ENCODE measurements at regions not wholly inside any gene's neighbourhood (a gene's known extent, or its start where the extent isn't known, plus 50 kb on each side); places are given as distances from the start of the nearest gene placed in this dataset.

DNA sequence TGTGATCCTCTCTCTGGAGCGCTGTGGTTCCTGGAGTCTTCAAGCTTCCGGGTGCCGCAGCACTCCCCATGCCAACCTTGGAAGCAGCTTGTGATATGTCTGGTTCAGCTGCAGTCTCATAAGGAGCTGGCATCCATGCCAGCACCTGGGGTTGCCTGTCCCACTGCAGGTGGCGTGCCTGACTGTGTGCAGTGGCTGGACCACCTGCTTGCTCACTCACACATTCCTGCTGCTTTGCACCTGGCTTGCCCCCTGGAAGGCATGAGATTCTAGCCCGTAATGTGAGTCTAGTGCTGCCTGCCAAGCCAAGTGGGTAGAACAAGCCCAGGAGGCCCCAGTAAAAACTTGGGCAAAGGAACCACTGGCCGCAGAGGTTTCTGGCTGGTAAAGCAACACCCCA is 687.2 kb upstream of the AADAT start:
- H3K36me3 Mint-ChIP-seq = peaks cover 7% of the 10 kb centered on the region
- no peaks in the 10 kb centered on the region for H3K4me1 Mint-ChIP-seq (ENCODE audit: low read depth in 2 of 2)
- H3K27me3 Mint-ChIP-seq = no peaks in the 10 kb centered on the region
- no peak overlapping the region for H3K4me3 Mint-ChIP-seq
- ATAC-seq (no peak), DNase-seq (ENCODE audit: low spot score) (no peak)
- H3K9me3 Mint-ChIP-seq = peaks cover 29% of the 10 kb centered on the region
- no peak overlapping the region for H3K27ac Mint-ChIP-seq

DNA sequence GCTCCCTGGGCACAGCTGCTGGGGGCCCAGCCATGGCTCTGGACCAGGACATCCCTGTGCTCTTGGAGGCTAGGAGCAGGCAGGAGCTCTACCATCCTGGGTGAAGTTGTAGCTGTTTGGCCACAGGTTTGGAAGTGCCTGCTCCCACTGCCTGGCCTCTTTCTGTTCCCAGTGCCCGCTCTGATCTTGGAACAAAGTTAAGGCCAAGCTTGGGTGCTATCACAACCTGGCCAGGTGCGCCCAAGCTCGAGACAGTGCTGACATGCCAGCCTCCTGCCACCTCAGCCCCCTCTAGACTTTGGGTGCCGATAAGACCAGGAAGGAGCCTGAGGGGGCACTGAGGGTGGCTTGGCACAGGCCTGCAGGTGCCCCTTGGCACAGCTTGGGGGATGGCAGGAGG is 686.1 kb upstream of the AADAT start:
- ATAC-seq = peak in 1 of 2 donors; percentile 43
- Mint-ChIP-seq H3K4me3 (no peak overlapping the region), H3K4me1 (ENCODE audit: low read depth in 2 of 2) (no peaks in the 10 kb centered on the region), H3K36me3 (peaks cover 7% of the 10 kb centered on the region), H3K27me3 (no peaks in the 10 kb centered on the region), H3K27ac (no peak overlapping the region), H3K9me3 (peaks cover 26% of the 10 kb centered on the region)
- DNase-seq (ENCODE audit: low spot score) = no peak

DNA sequence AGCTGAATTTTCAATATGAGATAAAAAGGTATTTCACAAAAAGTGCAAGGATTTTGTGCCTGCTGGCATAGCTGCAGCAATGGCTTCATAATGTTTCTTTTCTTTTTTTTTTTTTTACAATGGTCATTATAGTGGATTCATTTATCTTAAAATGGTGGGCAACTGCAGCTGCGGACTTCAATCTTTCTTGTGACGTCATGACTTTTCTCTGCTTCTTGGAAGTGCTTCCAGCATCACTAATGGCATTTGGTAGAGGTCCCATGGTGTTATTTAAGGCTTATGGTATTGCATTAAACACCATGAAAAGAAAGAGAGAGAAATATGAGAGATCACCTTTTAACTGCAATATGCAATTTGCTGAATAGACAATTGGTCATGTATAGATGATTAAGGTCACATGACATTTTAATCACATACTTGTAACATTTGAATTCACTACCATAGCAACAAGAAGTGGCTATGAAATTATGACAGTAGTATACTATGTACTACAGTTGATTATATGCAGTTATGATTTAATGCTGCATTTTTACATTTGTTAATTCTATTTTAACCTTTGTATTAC is 684.0 kb upstream of the AADAT start:
- H3K4me1 Mint-ChIP-seq (ENCODE audit: low read depth in 2 of 2) = no peaks in the 10 kb centered on the region
- no peaks in the 10 kb centered on the region for H3K27me3 Mint-ChIP-seq
- ATAC-seq (no peak), DNase-seq (ENCODE audit: low spot score) (no peak)
- H3K27ac Mint-ChIP-seq = no peak overlapping the region
- H3K9me3 Mint-ChIP-seq = peaks cover 17% of the 10 kb centered on the region
- no peak overlapping the region for H3K4me3 Mint-ChIP-seq
- H3K36me3 Mint-ChIP-seq = no peaks in the 10 kb centered on the region

DNA sequence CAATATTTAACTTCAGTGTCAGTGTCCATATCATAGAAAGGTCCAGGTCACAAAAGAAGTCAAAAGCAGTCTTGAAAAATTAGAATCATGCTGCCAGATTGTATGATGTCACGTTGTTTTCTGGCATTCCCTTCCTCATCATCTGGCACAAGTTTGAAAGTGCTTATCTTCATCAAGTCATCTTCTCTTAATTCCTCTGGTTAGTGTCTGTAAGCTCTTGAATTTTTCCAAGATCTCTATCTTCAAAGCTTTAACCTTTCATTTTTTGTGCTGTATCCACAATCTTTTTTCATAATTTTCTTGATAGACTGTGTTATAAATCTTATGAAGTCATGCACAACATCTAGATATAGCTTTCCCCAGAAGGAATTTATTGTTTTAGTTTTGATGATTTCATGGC is 682.7 kb upstream of the AADAT start:
- H3K36me3 Mint-ChIP-seq = no peaks in the 10 kb centered on the region

DNA sequence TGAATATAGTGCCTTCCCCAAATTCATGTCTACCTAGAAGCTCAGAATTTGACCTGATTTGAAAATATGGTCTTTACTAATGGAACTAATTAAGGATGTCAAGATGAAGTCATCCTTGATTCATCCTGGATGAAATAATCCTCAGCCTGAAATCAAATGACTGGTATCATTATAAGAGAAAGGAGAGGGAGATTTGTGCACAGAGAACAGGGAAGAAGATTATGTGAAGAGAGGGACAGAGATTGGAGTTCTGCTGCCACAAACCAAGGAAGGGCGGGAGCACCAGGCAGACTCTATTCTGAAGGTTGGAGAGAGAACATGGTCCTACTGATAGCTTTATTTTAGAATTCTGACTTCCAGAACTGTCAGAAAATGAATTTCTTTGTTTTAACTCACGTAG is 680.9 kb upstream of the AADAT start:
- ATAC-seq (no peak), DNase-seq (ENCODE audit: low spot score) (no peak)
- Mint-ChIP-seq H3K27me3 (no peaks in the 10 kb centered on the region), H3K36me3 (no peaks in the 10 kb centered on the region), H3K27ac (no peak overlapping the region), H3K4me3 (no peak overlapping the region), H3K4me1 (ENCODE audit: low read depth in 2 of 2) (no peaks in the 10 kb centered on the region), H3K9me3 (peaks cover 10% of the 10 kb centered on the region)

More for the DNA sequence above, 682.7 kb upstream of the AADAT start:
- Mint-ChIP-seq H3K4me3 (no peak overlapping the region), H3K9me3 (peaks cover 10% of the 10 kb centered on the region), H3K27ac (no peak overlapping the region), H3K4me1 (ENCODE audit: low read depth in 2 of 2) (no peaks in the 10 kb centered on the region), H3K27me3 (no peaks in the 10 kb centered on the region)
- DNase-seq (ENCODE audit: low spot score) = no peak
- ATAC-seq = no peak

DNA sequence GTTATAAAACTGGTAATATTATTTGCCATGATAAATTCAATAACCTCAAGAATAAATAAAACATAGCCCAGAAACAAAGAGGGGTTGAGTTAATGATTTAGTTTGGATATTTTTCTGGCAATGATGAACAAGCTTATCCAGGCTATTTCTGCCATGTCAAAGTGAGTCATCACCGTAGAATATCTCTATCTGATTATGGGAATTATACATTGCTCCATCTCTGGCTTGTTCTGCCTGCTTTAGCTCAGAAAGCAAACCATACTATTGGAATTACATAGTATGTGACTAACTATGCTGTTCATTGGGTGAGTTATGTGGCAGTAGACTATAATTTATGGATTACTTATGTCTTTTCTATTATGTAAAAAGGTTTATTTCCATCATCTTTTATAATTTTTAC is 680.1 kb upstream of the AADAT start:
- ATAC-seq = no peak
- Mint-ChIP-seq H3K4me1 (ENCODE audit: low read depth in 2 of 2) (no peaks in the 10 kb centered on the region), H3K27me3 (no peaks in the 10 kb centered on the region), H3K4me3 (no peak overlapping the region), H3K27ac (no peak overlapping the region), H3K9me3 (peaks cover 7% of the 10 kb centered on the region), H3K36me3 (no peaks in the 10 kb centered on the region)
- no peak for DNase-seq (ENCODE audit: low spot score)

DNA sequence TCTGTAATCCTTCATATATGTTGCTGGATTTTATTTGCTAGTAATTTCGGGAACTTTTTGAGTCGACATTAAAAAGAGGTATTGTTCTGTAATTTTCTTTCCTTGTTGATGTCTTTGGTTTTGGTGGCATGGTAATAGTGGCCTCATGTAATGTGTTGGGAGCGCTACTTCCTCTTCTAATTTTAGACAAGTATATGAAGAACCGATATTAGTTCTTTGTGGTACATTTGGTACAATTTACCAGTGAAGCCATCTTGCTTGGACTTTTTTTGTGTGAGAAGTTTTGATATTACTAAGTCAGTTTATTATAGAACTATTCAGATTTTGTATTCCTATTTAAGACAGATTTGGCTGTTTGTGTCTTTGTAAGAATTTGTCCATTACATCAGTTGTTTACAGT is 669.2 kb upstream of the AADAT start:
- no peak for ATAC-seq
- peaks cover 14% of the 10 kb centered on the region for H3K36me3 Mint-ChIP-seq
- DNase-seq (ENCODE audit: low spot score) = no peak
- H3K4me1 Mint-ChIP-seq (ENCODE audit: low read depth in 2 of 2) = no peaks in the 10 kb centered on the region
- no peaks in the 10 kb centered on the region for H3K27me3 Mint-ChIP-seq
- H3K4me3 Mint-ChIP-seq = no peak overlapping the region
- peaks cover 14% of the 10 kb centered on the region for H3K9me3 Mint-ChIP-seq
- H3K27ac Mint-ChIP-seq = no peak overlapping the region

DNA sequence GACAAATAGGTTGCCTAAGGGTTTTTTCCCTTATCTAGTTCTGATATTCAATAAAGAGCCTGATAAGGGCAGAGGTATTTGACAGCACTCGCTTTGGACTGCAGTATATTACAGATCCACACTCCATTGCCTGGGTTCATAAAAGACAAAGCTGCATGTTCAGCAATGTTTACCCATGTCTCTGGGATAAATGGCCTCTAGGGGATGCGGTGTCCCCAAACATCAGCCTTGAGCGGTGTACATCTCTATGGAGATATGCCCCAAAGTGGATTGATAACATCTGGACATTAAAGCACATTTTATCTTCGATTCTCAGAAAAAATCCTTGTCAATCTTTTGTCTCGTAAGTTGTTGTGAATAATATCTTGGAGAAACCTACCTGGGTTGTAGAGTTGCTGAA is 660.8 kb upstream of the AADAT start:
- DNase-seq (ENCODE audit: low spot score) = no peak
- H3K27ac Mint-ChIP-seq = no peak overlapping the region
- peaks cover 12% of the 10 kb centered on the region for H3K9me3 Mint-ChIP-seq
- no peak overlapping the region for H3K4me3 Mint-ChIP-seq
- peaks cover 3% of the 10 kb centered on the region for H3K36me3 Mint-ChIP-seq
- no peaks in the 10 kb centered on the region for H3K4me1 Mint-ChIP-seq (ENCODE audit: low read depth in 2 of 2)
- no peaks in the 10 kb centered on the region for H3K27me3 Mint-ChIP-seq
- ATAC-seq = no peak

DNA sequence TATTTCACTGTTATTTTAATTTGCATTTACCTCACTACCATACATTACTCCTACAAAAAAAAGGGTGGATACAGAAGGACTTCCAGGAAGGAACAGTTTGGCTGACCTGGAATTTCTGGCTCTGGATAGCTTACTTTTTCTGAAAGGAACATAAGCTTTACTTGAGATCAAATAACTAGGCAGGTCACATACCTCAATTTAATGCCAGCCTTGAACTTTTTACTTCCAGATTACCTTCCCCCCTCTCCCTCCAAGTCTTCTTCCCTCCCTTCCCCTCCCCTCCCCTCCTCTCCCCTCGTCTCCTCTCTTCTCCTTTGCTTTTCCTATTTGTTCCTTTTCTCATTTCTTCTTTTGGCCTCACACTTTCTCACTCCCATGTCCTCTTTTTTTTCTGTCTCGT is 659.2 kb upstream of the AADAT start:
- Mint-ChIP-seq H3K9me3 (peaks cover 10% of the 10 kb centered on the region), H3K27me3 (no peaks in the 10 kb centered on the region), H3K4me3 (no peak overlapping the region), H3K27ac (no peak overlapping the region), H3K4me1 (ENCODE audit: low read depth in 2 of 2) (no peaks in the 10 kb centered on the region), H3K36me3 (no peaks in the 10 kb centered on the region)
- ATAC-seq = no peak
- DNase-seq (ENCODE audit: low spot score) = no peak

DNA sequence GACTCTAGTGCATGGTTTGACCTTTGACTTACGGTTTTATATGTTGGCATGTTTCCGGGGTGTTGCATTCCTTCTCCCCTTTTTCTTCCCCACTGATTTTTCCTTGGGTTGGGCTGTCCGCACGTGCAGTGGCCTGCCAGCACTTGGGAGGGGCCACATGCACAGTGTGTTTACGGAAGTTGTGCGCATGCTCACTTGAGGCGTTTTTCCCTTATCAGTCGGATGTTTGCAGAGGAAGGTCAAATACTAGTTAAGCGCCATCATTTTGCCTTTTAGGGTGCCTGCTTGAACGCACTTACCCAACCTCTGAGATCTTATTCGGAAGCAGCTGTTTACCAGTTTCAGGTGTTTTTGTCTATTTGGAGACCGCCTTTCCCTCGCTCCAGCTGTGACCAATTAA is 653.9 kb upstream of the AADAT start:
- no peak for DNase-seq (ENCODE audit: low spot score)
- no peak overlapping the region for H3K27ac Mint-ChIP-seq
- H3K36me3 Mint-ChIP-seq = no peaks in the 10 kb centered on the region
- no peak for ATAC-seq
- no peaks in the 10 kb centered on the region for H3K27me3 Mint-ChIP-seq
- no peaks in the 10 kb centered on the region for H3K4me1 Mint-ChIP-seq (ENCODE audit: low read depth in 2 of 2)
- no peak overlapping the region for H3K4me3 Mint-ChIP-seq
- H3K9me3 Mint-ChIP-seq = peaks cover 5% of the 10 kb centered on the region

DNA sequence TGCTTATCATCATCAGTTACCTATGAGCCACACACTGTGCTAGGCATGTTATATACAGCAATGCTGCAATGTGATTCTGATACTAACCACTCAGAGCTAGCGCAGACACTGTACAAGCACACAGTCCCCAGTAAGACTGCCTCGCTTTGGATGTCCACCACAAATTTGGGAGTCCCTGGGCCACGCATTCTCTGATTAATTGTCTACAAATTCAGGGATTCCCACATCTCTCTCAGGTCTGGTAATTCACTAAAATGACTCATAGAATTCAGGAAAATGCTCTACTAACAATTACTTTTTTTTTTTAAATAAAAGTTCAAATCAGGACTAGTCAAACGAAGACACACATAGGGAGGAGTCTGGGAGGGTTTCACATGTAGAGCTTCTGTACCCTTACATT is 652.1 kb upstream of the AADAT start:
- Mint-ChIP-seq H3K9me3 (peaks cover 8% of the 10 kb centered on the region), H3K36me3 (no peaks in the 10 kb centered on the region), H3K4me3 (no peak overlapping the region), H3K4me1 (ENCODE audit: low read depth in 2 of 2) (no peaks in the 10 kb centered on the region), H3K27me3 (no peaks in the 10 kb centered on the region), H3K27ac (no peak overlapping the region)
- ATAC-seq (no peak), DNase-seq (ENCODE audit: low spot score) (no peak)

DNA sequence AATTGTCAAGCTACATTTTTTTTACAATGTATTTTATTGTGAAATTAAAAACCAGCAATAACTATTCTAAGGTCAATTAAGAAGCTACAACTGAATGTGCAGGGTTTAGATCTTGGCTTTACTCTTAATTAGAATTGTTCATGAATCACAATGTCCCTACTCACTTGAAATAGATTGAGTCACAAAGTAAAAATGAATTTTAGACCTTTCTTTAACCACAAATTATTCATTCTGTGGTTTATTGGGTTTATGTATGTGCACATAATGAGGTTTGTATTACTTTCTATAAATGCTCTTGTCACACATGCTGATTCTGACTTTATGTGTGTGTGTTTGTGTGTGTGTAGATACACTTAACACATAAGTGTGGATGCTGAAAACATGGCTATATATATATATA is 647.0 kb upstream of the AADAT start:
- H3K36me3 Mint-ChIP-seq = no peaks in the 10 kb centered on the region
- no peaks in the 10 kb centered on the region for H3K27me3 Mint-ChIP-seq
- H3K4me1 Mint-ChIP-seq (ENCODE audit: low read depth in 2 of 2) = no peaks in the 10 kb centered on the region
- peaks cover 11% of the 10 kb centered on the region for H3K9me3 Mint-ChIP-seq
- H3K27ac Mint-ChIP-seq = no peak overlapping the region
- no peak for ATAC-seq
- no peak overlapping the region for H3K4me3 Mint-ChIP-seq
- no peak for DNase-seq (ENCODE audit: low spot score)

DNA sequence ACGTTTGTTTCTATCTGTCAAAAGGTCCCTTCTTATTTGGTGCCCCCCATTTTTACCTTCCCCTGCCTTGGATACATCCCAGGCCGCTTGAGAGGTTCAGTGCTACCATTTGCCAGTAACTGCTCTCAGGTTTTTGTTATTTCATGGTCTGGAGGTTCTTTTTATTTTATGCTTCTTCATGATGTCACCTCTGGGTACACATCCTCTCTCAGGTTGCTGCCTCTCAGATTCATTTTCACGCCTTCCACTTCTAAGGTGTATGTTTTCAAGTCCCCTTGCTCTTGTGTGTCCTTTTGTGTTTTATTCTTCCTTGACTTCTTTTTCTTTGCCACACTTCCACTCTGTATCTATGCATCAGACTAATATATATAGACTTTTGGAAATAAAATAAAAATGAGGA is 640.1 kb upstream of the AADAT start:
- Mint-ChIP-seq H3K4me1 (ENCODE audit: low read depth in 2 of 2) (no peaks in the 10 kb centered on the region), H3K36me3 (no peaks in the 10 kb centered on the region), H3K27ac (no peak overlapping the region), H3K4me3 (no peak overlapping the region), H3K27me3 (no peaks in the 10 kb centered on the region), H3K9me3 (peaks cover 8% of the 10 kb centered on the region)
- DNase-seq (ENCODE audit: low spot score) = no peak
- ATAC-seq = no peak

DNA sequence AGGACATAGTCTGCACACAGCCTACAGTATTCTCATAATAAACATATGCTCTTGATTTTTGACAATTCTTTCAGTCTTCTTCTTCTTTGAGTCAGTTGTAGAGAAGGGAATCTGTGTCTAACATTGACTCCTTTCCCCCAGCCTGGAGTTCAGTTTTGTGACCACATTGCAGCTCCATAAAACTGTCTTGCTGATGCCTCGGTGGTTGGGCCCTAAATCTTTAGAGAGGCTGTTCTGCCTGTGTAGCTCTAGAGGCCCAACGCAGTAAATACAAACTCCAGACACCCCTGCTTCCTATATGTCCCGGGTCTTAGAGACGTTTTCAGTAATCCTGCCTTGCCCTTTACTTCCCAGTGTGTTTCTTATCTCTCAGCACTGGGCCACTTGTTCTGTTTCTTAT is 639.5 kb upstream of the AADAT start:
- Mint-ChIP-seq H3K27ac (no peak overlapping the region), H3K36me3 (no peaks in the 10 kb centered on the region), H3K4me1 (ENCODE audit: low read depth in 2 of 2) (no peaks in the 10 kb centered on the region), H3K27me3 (no peaks in the 10 kb centered on the region), H3K4me3 (no peak overlapping the region), H3K9me3 (peaks cover 8% of the 10 kb centered on the region)
- ATAC-seq = no peak
- no peak for DNase-seq (ENCODE audit: low spot score)

DNA sequence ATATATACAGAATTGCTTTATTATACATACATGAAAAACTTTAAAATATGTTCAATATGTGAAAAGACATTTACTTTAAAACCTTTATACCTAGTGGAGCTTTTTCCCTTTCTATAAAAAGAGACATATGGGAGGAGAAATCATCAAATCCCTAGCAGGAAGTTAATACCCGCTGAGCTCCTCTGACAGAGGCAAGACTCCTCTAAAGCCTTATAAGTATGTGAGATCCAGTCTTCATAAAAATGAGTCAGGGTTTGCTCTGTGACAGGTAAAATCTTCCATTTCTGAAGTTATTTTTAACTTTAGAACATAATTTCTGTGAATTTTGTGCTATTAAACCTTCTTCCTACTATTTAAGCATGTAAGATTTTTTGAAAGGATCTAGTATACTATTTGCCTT is 634.4 kb upstream of the AADAT start:
- Mint-ChIP-seq H3K4me1 (ENCODE audit: low read depth in 2 of 2) (no peaks in the 10 kb centered on the region), H3K27me3 (no peaks in the 10 kb centered on the region), H3K9me3 (peaks cover 5% of the 10 kb centered on the region), H3K4me3 (no peak overlapping the region), H3K36me3 (no peaks in the 10 kb centered on the region), H3K27ac (no peak overlapping the region)
- ATAC-seq (no peak), DNase-seq (ENCODE audit: low spot score) (no peak)

All from natural killer cell treated with Interleukin-12 subunit alpha and Interleukin-12 subunit beta and Interleukin-15 and Interleukin-18, amount 100 ng/mL, for 72 hours (primary cell).